H1 (cell line): ENCODE measurements at regions not wholly inside any gene's neighbourhood (a gene's known extent, or its start where the extent isn't known, plus 50 kb on each side); places are given as distances from the start of the nearest gene placed in this dataset.
"Not testable (repeated sequence)": the region's sequence is repeated elsewhere in the genome, so short reads cannot be mapped to it uniquely, and the experiment has no call there.

Experiments used
- CTCF ChIA-PET: fragments of 300-600 bp; sonication (Branson Sonifier 250); formaldehyde crosslinking; loops from one replicate; lab custom pipeline; 2021; ENCODE audit not compliant: partially characterized antibody; lab: Charles Lee
- POLR2A ChIA-PET: fragments of 300-600 bp; sonication (Branson Sonifier 250); formaldehyde crosslinking; loops from one replicate; lab custom pipeline; 2021; ENCODE audit warnings: inconsistent platforms; ENCODE audit not compliant: partially characterized antibody; lab: Charles Lee
- DNase-seq, 2 experiments: peaks; one replicate each; pipeline versions ENCODE4 v3.0.0 to v3.0.0-alpha.2; 2010 to 2022; ENCODE audit warnings: low spot score in 2 of 2, low read depth in 1 of 2, mixed read lengths in 1 of 2
- FAIRE-seq: peaks from 2 replicates; lab custom pipeline; 2011; peaks lifted over from hg19 to GRCh38; lab: Jason Lieb, UNC
- H2AFZ ChIP-seq: 2 replicates; pipeline ENCODE4 v1.8.1; 2012; ENCODE audit warnings: low read length, inconsistent platforms
- H2AK5ac ChIP-seq: 2 replicates; pipeline ENCODE4 v1.6.1; 2013; ENCODE audit warnings: low read depth, low read length
- H2BK120ac ChIP-seq: replicated peaks from 2 replicates; pipeline ENCODE3; 2013; ENCODE audit warnings: low read depth, low read length, inconsistent platforms
- H2BK12ac ChIP-seq: 2 replicates; pipeline ENCODE4 v1.6.1; 2013; ENCODE audit warnings: low read depth, low read length
- H2BK15ac ChIP-seq: 2 replicates; pipeline ENCODE4 v1.6.1; 2013; ENCODE audit warnings: low read length
- H2BK20ac ChIP-seq: 2 replicates; pipeline ENCODE4 v1.6.1; 2013; ENCODE audit warnings: low read length
- H2BK5ac ChIP-seq: 2 replicates; pipeline ENCODE4 v1.6.1; 2013; ENCODE audit warnings: low read depth, low read length
- H3K14ac ChIP-seq: 2 replicates; pipeline ENCODE4 v1.6.1; 2013; ENCODE audit warnings: inconsistent platforms; ENCODE audit not compliant: insufficient read length
- H3K18ac ChIP-seq: 2 replicates; pipeline ENCODE4 v1.6.1; 2013; ENCODE audit warnings: low read length; ENCODE audit errors: extremely low read depth
- H3K23ac ChIP-seq: 2 replicates; pipeline ENCODE4 v1.6.1; 2013; ENCODE audit warnings: inconsistent platforms; ENCODE audit not compliant: insufficient read length
- H3K23me2 ChIP-seq: 2 replicates; pipeline ENCODE4 v1.6.1; 2013; ENCODE audit warnings: low read depth, low read length
- H3K27ac ChIP-seq: 2 replicates; pipeline ENCODE4 v1.6.1; 2011; ENCODE audit warnings: low read depth, low read length, inconsistent platforms
- H3K27me3 ChIP-seq, 4 experiments: replicated peaks in 1 of 4; 1 replicate in 1 of 4; 2 replicates in 3 of 4; pipeline versions ENCODE4 v1.6.1 to v1.8.1; 2011 to 2013; ENCODE audit warnings: low read length in 3 of 4, mild to moderate bottlenecking in 3 of 4, inconsistent platforms in 2 of 4, mixed read lengths in 2 of 4, moderate library complexity in 1 of 4; ENCODE audit not compliant: control insufficient read depth in 3 of 4, insufficient read depth in 3 of 4; ENCODE audit errors: extremely low read depth in 1 of 4
- H3K36me3 ChIP-seq, 4 experiments: 2 replicates each; pipeline versions ENCODE4 v1.6.1 to v1.8.1; 2011 to 2013; ENCODE audit warnings: mild to moderate bottlenecking in 4 of 4, low read length in 3 of 4, moderate library complexity in 2 of 4, control low read depth in 1 of 4, inconsistent platforms in 1 of 4; ENCODE audit not compliant: insufficient read depth in 4 of 4, control insufficient read depth in 2 of 4
- H3K4ac ChIP-seq: replicated peaks from 2 replicates; pipeline ENCODE3; 2013; ENCODE audit warnings: low read length, low read depth, mixed read lengths, inconsistent platforms; ENCODE audit not compliant: insufficient read length
- H3K4me1 ChIP-seq, 4 experiments: replicated peaks in 1 of 4; 1 replicate in 1 of 4; 2 replicates in 3 of 4; pipeline versions ENCODE4 v1.6.1 to v1.8.1; 2011 to 2013; ENCODE audit warnings: low read length in 3 of 4, inconsistent platforms in 2 of 4, mixed read lengths in 1 of 4; ENCODE audit not compliant: insufficient read depth in 4 of 4, control insufficient read depth in 3 of 4
- H3K4me2 ChIP-seq, 2 experiments: 2 replicates each; pipeline versions ENCODE4 v1.6.1 to v1.8.1; 2011 to 2013; ENCODE audit warnings: low read depth in 2 of 2, low read length in 2 of 2, control low read depth in 1 of 2, inconsistent platforms in 1 of 2, mild to moderate bottlenecking in 1 of 2; ENCODE audit not compliant: insufficient read depth in 1 of 2
- H3K4me3 ChIP-seq, 4 experiments: fragments of 200-600, 300-600 bp in 1 of 4; sonication (generic), shearing (Covaris generic), sonication (Bioruptor Twin) in 1 of 4; 2 replicates each; pipeline versions ENCODE4 v1.5.1 to v1.8.1; 2011 to 2016; ENCODE audit warnings: low read length in 4 of 4, low read depth in 3 of 4, control low read depth in 2 of 4, inconsistent platforms in 2 of 4, mild to moderate bottlenecking in 2 of 4, mixed read lengths in 1 of 4, moderate library complexity in 1 of 4; ENCODE audit not compliant: insufficient read depth in 2 of 4; ENCODE audit errors: extremely low read depth in 1 of 4
- H3K56ac ChIP-seq: replicated peaks from 2 replicates; pipeline ENCODE3; 2013; ENCODE audit warnings: low read depth, mild to moderate bottlenecking, mixed read lengths, low read length, inconsistent platforms; ENCODE audit not compliant: insufficient read length
- H3K79me1 ChIP-seq: 2 replicates; pipeline ENCODE4 v1.6.1; 2013; ENCODE audit warnings: low read depth, low read length, control low read depth
- H3K79me2 ChIP-seq, 2 experiments: 2 replicates each; pipeline versions ENCODE4 v1.6.1 to v1.8.1; 2012 to 2013; ENCODE audit warnings: low read length in 2 of 2, mild to moderate bottlenecking in 2 of 2, inconsistent platforms in 1 of 2; ENCODE audit not compliant: insufficient read depth in 2 of 2, control insufficient read depth in 1 of 2
- H3K9ac ChIP-seq, 4 experiments: replicated peaks in 1 of 4; 1 replicate in 1 of 4; 2 replicates in 3 of 4; pipeline versions ENCODE4 v1.6.1 to v1.8.1; 2011 to 2013; ENCODE audit warnings: low read depth in 3 of 4, low read length in 3 of 4, control low read depth in 2 of 4, mild to moderate bottlenecking in 2 of 4, moderate library complexity in 2 of 4, inconsistent platforms in 1 of 4; ENCODE audit errors: extremely low read depth in 1 of 4
- H3K9me3 ChIP-seq, 2 experiments: 2 replicates each; pipeline versions ENCODE4 v1.6.1 to v1.8.1; 2012 to 2013; ENCODE audit warnings: mild to moderate bottlenecking in 2 of 2, moderate library complexity in 2 of 2, control low read depth in 1 of 2, inconsistent platforms in 1 of 2, low read depth in 1 of 2, low read length in 1 of 2, mixed read lengths in 1 of 2; ENCODE audit not compliant: insufficient read depth in 2 of 2
- H4K20me1 ChIP-seq, 2 experiments: replicated peaks in 1 of 2; 2 replicates each; pipeline versions ENCODE3 to v1.8.1; 2011 to 2013; ENCODE audit warnings: inconsistent platforms in 2 of 2, low read length in 2 of 2, mild to moderate bottlenecking in 1 of 2; ENCODE audit not compliant: insufficient read depth in 2 of 2, control insufficient read depth in 1 of 2
- H4K5ac ChIP-seq: 2 replicates; pipeline ENCODE4 v1.6.1; 2013; ENCODE audit warnings: low read length, low read depth, mixed read lengths, inconsistent platforms; ENCODE audit not compliant: insufficient read length
- H4K8ac ChIP-seq: 2 replicates; pipeline ENCODE4 v1.8.0; 2013; ENCODE audit warnings: mild to moderate bottlenecking, moderate library complexity, low read length, inconsistent platforms; ENCODE audit not compliant: insufficient read depth; ENCODE audit errors: extremely low read depth
- H4K91ac ChIP-seq: replicated peaks from 2 replicates; pipeline ENCODE3; 2013; ENCODE audit warnings: low read length, mixed read lengths, inconsistent platforms; ENCODE audit not compliant: insufficient read length
- WGBS, 2 experiments: shearing (Covaris generic) in 1 of 2; methylation state at CpG; one replicate each; pipeline versions ENCODE4 v1.1.6 to v1.1.7; 2013 to 2015; ENCODE audit warnings: low lambda C conversion rate in 2 of 2, mixed read lengths in 2 of 2, inconsistent platforms in 1 of 2, low coverage in 1 of 2, missing lambda C conversion rate in 1 of 2; ENCODE audit not compliant: insufficient replicate concordance in 2 of 2, insufficient coverage in 1 of 2, insufficient read length in 1 of 2; ENCODE audit errors: extremely low coverage in 1 of 2, missing lambda C conversion rate in 1 of 2; 5-methylcytosine and 5-hydroxymethylcytosine counted together

GRCh38 chr20:50362177-50362576, 148.0 kb upstream of the PTPN1 start:
- H3K36me3 ChIP-seq, DNase-seq, H4K91ac ChIP-seq, H3K4ac ChIP-seq, H2BK120ac ChIP-seq, H3K14ac ChIP-seq, H3K9me3 ChIP-seq, H3K79me1 ChIP-seq, H3K23me2 ChIP-seq, FAIRE-seq, H3K79me2 ChIP-seq, H2AFZ ChIP-seq, H2BK5ac ChIP-seq, H2AK5ac ChIP-seq, H3K4me2 ChIP-seq, H4K8ac ChIP-seq, H4K5ac ChIP-seq, H2BK20ac ChIP-seq, H2BK15ac ChIP-seq, H3K27me3 ChIP-seq, H3K4me3 ChIP-seq, H4K20me1 ChIP-seq, H3K18ac ChIP-seq, H3K4me1 ChIP-seq, CTCF ChIA-PET, H3K27ac ChIP-seq, H3K56ac ChIP-seq, H2BK12ac ChIP-seq, H3K9ac ChIP-seq, H3K23ac ChIP-seq: not testable (repeated sequence)
- WGBS, 2 experiments: 97% methylated on average over 4 of the region's 6 CpGs; no CpG with 5 or more reads in 1 of the 2 experiments
- POLR2A ChIA-PET: interaction anchor here (1.7 kb wide), 1 partner anchor 209 kb away, joined by 3 read pairs; the partner anchor contains the start of gene PEDS1
